Sigmoid colon (tissue), 4 donors: ENCODE measurements at regions not wholly inside any gene's neighbourhood (a gene's known extent, or its start where the extent isn't known, plus 50 kb on each side); places are given as distances from the start of the nearest gene placed in this dataset.

ENCODE experiments used
- EP300 ChIP-seq, 4 donors: sonication (generic); formaldehyde crosslinking; IDR thresholded peaks; one replicate each; pipeline ENCODE4 v1.6.1; 2017; ENCODE audit warnings: antibody characterized with exemption in 4 of 4
- POLR2A ChIP-seq, 2 donors: fragments of 450-650 bp; IDR thresholded peaks; one replicate each; pipeline ENCODE4 v1.6.1; 2016; ENCODE audit warnings: antibody characterized with exemption in 2 of 2, mild to moderate bottlenecking in 2 of 2, moderate library complexity in 2 of 2
- POLR2AphosphoS5 ChIP-seq, 4 donors: sonication (generic); formaldehyde crosslinking; IDR thresholded peaks; one replicate each; pipeline ENCODE4 v1.6.1; 2017; ENCODE audit warnings: antibody characterized with exemption in 4 of 4
- TF ChIP-seq, protein P1 (sequence below), 4 experiments: fragments of 450-650 bp in 3 of 4; fragments of 200-600 bp in 1 of 4; IDR thresholded peaks; one replicate each; pipeline ENCODE4 v1.5.1; 2016 to 2019; ENCODE audit warnings: antibody characterized with exemption in 4 of 4, mild to moderate bottlenecking in 3 of 4, moderate library complexity in 2 of 4

DNA sequence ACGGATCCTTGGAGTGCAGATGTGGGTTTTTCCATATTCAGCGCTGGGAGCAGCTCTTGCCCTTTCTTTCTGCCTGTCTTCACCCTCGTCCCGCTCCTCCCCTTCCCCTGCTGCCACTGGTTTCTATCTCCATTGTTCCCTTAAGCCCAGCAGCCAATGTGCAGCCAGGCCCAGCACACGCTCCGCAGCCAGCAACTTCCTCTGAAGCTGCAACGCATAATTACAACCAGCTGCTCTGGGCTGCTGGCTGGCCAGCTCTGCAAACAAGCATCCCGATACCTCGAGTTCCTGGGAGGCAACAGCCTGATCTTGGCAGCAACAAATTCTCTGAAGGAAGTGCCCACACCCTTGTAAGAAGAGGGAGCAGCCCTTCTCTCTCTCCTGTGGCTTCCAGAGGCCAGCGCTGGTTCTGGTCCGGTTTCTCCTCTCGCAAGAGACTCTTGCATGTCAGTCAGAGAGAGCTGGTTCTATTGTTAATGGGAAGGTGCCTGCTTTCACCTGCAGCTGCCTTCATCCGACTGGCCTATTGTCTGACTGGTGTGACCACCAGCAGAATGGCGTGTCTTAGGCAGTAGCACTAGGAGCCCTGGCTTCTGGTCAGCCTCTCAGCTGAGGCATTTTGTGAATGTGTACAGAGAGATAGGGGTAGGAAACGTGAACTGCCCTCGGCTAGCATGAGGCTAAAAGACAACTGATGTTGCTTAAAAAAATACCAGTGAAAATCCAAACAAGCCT is 83.8 kb upstream of the MAML3 start:
- TF ChIP-seq POLR2AphosphoS5 (IDR thresholded peaks at IDR 0.05) (peak; percentile 69 to 87 (median 84)), POLR2A (IDR thresholded peaks at IDR 0.05) (peak; percentile 32 to 49), EP300 (IDR thresholded peaks at IDR 0.05) (peak in 1 of 4 donors; percentile 0)
- TF ChIP-seq, protein P1, sequence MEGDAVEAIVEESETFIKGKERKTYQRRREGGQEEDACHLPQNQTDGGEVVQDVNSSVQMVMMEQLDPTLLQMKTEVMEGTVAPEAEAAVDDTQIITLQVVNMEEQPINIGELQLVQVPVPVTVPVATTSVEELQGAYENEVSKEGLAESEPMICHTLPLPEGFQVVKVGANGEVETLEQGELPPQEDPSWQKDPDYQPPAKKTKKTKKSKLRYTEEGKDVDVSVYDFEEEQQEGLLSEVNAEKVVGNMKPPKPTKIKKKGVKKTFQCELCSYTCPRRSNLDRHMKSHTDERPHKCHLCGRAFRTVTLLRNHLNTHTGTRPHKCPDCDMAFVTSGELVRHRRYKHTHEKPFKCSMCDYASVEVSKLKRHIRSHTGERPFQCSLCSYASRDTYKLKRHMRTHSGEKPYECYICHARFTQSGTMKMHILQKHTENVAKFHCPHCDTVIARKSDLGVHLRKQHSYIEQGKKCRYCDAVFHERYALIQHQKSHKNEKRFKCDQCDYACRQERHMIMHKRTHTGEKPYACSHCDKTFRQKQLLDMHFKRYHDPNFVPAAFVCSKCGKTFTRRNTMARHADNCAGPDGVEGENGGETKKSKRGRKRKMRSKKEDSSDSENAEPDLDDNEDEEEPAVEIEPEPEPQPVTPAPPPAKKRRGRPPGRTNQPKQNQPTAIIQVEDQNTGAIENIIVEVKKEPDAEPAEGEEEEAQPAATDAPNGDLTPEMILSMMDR (IDR thresholded peaks at IDR 0.05), result no peak
